Activated CD8-positive, alpha-beta T cell treated with anti-CD3 and anti-CD28 coated beads, Interleukin-2, amount 10 ng/mL, durations not matched to agents 7 days and 5 days (primary cell): ENCODE measurements at regions not wholly inside any gene's neighbourhood (a gene's known extent, or its start where the extent isn't known, plus 50 kb on each side); places are given as distances from the start of the nearest gene placed in this dataset.
"Not testable (repeated sequence)": the region's sequence is repeated elsewhere in the genome, so short reads cannot be mapped to it uniquely, and the experiment has no call there.

ENCODE experiments used
- ATAC-seq: fragments of 150-1000 bp; cut with Tn5 transposase; one replicate; pipeline ENCODE4 v1.10.0; 2021; ENCODE audit warnings: moderate library complexity
- CTCF ChIA-PET: fragments of 350-600 bp; sonication (Branson Sonifier 250); formaldehyde crosslinking; loops from one replicate; lab custom pipeline; 2021; ENCODE audit warnings: antibody characterized with exemption; lab: Charles Lee
- POLR2A ChIA-PET: fragments of 350-600 bp; sonication (Branson Sonifier 250); formaldehyde crosslinking; loops from one replicate; lab custom pipeline; 2021; ENCODE audit warnings: antibody characterized with exemption; lab: Charles Lee
- DNase-seq: peaks from one replicate; pipeline ENCODE4 v3.0.0-alpha.2; 2020
- H3K27ac Mint-ChIP-seq: one replicate; pipeline ENCODE4 v1.8.0; 2021; ENCODE audit warnings: mild to moderate bottlenecking, mixed read lengths
- H3K27me3 Mint-ChIP-seq: one replicate; pipeline ENCODE4 v1.8.0; 2021; ENCODE audit warnings: low read depth, mixed read lengths
- H3K36me3 Mint-ChIP-seq: one replicate; pipeline ENCODE4 v1.8.0; 2021; ENCODE audit warnings: low read depth, mixed read lengths
- H3K4me1 Mint-ChIP-seq: one replicate; pipeline ENCODE4 v1.8.0; 2021; ENCODE audit warnings: low read depth, mixed read lengths
- H3K4me3 Mint-ChIP-seq: one replicate; pipeline ENCODE4 v1.8.0; 2021; ENCODE audit warnings: mild to moderate bottlenecking, mixed read lengths
- H3K9me3 Mint-ChIP-seq: one replicate; pipeline ENCODE4 v1.8.0; 2022; ENCODE audit warnings: mixed read lengths; ENCODE audit not compliant: insufficient read depth

DNA sequence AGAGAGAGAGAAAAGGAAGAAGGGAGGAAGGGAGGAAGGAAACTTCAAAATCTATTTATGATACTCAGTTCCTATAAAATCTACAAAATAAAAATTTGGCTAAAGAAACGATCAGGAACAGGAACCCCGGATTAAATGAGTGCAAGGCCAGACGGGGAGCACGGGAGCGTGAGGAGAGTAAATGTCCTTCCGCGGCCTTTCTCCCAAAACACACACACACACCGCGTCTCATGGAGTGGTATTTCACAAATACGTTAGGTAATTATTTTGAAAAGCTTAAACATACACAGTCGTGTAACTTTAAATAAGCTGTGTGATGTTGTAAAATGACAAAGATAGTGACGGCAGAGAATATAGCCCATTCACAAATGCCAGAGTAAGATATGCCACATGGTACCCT is 125.7 kb upstream of the AFDN start:
- Mint-ChIP-seq H3K27me3 (peaks cover 38% of the 10 kb centered on the region), H3K4me1 (peaks cover 30% of the 10 kb centered on the region), H3K27ac (no peak overlapping the region), H3K9me3 (no peaks in the 10 kb centered on the region), H3K4me3 (no peak overlapping the region), H3K36me3 (no peaks in the 10 kb centered on the region)
- no peak for ATAC-seq
- CTCF ChIA-PET: no interaction called here
- POLR2A ChIA-PET: no interaction called here
- no peak for DNase-seq

DNA sequence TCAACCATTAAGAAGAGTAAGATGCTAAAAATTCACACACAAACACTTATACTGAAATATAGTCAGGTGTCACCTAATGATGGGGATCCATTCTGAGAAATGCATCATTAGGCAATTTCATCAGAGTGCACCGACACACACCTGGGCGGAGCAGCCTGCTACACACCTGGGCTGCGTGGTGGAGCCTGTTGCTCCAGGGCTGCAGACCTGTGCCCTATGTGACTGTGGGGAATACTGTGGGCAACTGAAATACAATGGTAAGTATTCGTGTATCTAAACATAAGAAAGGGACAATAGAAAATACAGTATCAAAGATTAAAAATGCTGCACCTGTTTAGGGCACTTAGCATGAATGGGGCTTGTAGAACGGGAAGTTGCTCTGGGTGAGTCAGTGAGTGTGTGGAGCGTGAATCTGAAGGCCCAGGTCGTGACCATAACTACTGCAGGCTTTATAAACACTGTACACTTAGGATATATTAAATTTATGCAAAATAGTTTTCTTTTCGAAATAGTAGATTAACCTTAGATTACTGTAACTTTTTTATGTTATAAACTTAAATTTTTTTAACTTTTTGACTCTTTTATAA is 124.4 kb upstream of the AFDN start:
- peaks cover 47% of the 10 kb centered on the region for H3K27me3 Mint-ChIP-seq
- DNase-seq (no peak), ATAC-seq (no peak)
- H3K4me3 Mint-ChIP-seq: no peak overlapping the region
- peaks cover 42% of the 10 kb centered on the region for H3K4me1 Mint-ChIP-seq
- POLR2A ChIA-PET: no interaction called here
- CTCF ChIA-PET: no interaction called here
- H3K9me3 Mint-ChIP-seq: no peaks in the 10 kb centered on the region
- no peaks in the 10 kb centered on the region for H3K36me3 Mint-ChIP-seq
- peak overlapping the region; percentile 10 for H3K27ac Mint-ChIP-seq

DNA sequence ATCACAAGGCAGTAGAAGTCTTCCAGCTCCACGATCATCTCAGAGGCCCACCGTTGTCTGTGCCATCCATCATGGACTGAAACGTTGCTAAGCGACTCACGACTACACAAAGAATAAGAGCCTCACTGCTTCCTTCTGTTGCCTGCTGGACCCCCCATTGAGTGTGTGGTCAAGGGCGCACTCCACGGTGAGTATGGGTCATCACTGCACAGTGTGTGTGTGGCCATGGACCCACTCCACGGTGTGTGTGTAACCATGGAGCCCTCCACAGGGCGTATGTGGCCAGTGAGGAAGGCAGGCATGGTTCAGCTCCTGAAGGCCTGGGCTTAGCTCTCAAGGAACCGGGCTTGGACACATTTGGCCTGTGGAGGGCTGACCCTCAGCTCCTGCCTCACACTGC is 123.4 kb upstream of the AFDN start:
- H3K4me1 Mint-ChIP-seq: peaks cover 42% of the 10 kb centered on the region
- no peaks in the 10 kb centered on the region for H3K36me3 Mint-ChIP-seq
- no peaks in the 10 kb centered on the region for H3K9me3 Mint-ChIP-seq
- DNase-seq (no peak), ATAC-seq (no peak)
- ChIA-PET POLR2A (no interaction called here), CTCF (no interaction called here)
- H3K27me3 Mint-ChIP-seq: peaks cover 53% of the 10 kb centered on the region
- no peak overlapping the region for H3K27ac Mint-ChIP-seq
- no peak overlapping the region for H3K4me3 Mint-ChIP-seq

DNA sequence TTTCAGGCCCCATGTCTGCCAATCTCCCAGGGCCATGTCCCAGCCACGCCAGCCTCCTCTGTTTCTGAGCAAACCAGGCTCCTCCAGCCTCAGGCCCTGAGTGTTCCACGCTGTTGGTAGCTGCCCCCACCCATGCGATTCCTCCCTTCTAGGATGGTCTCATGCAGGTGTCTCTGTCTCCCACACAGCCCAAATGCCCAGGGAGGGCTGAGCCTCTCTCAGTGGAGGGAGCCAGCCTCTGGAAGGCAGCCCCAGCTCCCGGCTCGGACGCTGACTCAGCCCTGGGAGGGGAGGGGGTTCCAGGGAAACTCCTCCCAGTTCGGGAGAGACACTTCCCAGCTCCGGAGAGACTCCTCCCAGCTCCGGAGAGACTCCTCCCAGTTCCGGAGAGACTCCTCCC is 122.9 kb upstream of the AFDN start:
- ChIA-PET CTCF (no interaction called here), POLR2A (no interaction called here)
- H3K36me3 Mint-ChIP-seq: no peaks in the 10 kb centered on the region
- H3K9me3 Mint-ChIP-seq: no peaks in the 10 kb centered on the region
- peaks cover 42% of the 10 kb centered on the region for H3K4me1 Mint-ChIP-seq
- DNase-seq (no peak), ATAC-seq (no peak)
- H3K27ac Mint-ChIP-seq: no peak overlapping the region
- peaks cover 57% of the 10 kb centered on the region for H3K27me3 Mint-ChIP-seq
- no peak overlapping the region for H3K4me3 Mint-ChIP-seq

DNA sequence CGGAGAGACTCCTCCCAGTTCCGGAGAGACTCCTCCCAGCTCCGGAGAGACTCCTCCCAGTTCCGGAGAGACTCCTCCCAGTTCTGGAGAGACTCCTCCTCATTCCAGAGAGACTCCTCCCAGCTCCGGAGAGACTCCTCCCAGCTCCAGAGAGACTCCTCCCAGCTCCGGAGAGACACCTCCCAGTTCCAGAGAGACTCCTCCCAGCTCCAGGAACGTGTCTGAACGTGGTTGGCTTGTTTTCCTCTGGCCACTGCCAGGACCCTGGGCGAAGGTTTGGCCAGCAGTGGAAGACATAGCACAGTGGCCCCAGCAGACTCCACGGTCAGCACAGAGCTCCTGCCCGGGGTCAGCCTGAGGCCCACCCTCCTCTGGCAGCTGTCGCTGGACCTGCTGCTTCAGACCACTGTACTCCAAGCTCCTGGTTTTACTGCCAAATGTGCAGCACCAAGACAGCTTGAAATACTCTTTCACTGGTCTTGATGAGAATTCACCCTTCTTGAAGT is 122.3 kb upstream of the AFDN start:
- Mint-ChIP-seq H3K4me3 (no peak overlapping the region), H3K4me1 (peaks cover 37% of the 10 kb centered on the region), H3K36me3 (no peaks in the 10 kb centered on the region), H3K9me3 (no peaks in the 10 kb centered on the region), H3K27ac (no peak overlapping the region), H3K27me3 (peaks cover 62% of the 10 kb centered on the region)
- DNase-seq: no peak
- CTCF ChIA-PET: no interaction called here
- POLR2A ChIA-PET: no interaction called here
- no peak for ATAC-seq

DNA sequence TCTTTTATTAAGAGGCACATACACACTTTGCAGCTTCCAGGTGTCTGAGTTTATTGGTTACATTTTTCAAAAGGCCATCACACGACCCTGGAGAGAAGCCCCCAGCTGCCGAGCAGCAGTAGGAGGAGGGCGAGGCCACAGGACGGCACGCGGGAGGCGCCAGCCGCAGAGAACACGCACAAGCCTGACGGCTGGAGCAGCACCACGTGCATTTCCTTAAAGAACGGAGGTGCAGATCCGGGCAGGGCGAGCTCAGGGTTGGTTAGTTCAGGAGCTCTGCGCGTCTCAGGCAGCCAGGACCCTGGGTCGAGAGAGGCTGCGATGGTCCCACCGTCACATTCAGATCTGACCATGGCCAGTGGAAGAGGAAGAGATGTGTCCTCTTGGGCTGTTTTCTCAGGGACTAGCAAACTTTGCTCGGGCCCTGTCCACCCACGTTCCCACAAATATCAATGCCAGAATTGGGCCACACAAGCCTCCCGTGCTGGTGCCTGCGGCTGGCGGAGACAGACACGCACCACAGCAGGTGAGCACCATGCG is 121.4 kb upstream of the AFDN start:
- Mint-ChIP-seq H3K36me3 (no peaks in the 10 kb centered on the region), H3K27me3 (peaks cover 68% of the 10 kb centered on the region), H3K4me1 (peaks cover 29% of the 10 kb centered on the region), H3K4me3 (no peak overlapping the region), H3K9me3 (no peaks in the 10 kb centered on the region), H3K27ac (no peak overlapping the region)
- ChIA-PET CTCF (no interaction called here), POLR2A (no interaction called here)
- DNase-seq (no peak), ATAC-seq (no peak)

DNA sequence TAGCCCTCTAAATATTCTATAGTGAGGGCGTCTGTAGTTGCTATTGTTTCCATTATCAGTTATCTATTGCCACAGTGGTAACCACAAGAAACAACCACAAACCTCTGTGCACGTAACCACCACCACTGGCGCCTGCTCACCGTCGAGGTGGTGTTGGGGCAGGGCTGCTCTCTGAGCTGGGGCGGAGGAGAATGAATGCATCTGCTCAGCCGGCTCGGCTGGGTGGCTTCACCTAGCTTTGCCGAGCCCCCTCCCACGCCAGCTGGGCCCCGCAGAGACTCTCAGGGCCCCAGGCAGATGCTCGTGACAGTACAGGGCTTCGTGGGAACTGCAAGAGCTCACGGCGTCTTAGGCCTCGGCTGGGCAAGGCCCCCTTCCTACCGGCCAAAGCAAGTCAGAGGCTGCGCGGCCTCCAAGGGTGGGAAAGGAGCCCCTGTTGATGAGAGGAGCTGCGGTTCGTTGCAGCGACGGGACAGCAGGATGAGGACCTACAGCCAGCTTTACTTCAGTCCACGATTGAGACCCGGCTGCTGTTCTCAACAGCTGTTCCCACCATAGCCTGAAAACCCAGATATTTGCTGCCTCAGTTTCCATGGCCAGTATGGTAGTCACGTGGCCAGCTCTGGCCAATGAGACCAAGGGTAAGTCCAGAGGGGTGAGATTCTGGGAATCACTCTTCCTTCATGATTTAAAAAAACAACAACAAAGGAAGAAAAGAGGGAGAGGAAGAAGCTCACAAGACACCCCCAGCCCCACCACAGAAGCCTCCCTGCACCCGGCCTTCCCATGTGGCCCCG is 120.2 kb upstream of the AFDN start:
- ATAC-seq (peak; percentile 94), DNase-seq (peak; percentile 83)
- CTCF ChIA-PET: no interaction called here
- Mint-ChIP-seq H3K9me3 (no peaks in the 10 kb centered on the region), H3K4me3 (peak overlapping the region; percentile 55), H3K36me3 (no peaks in the 10 kb centered on the region), H3K27me3 (peaks cover 70% of the 10 kb centered on the region), H3K27ac (peak overlapping the region; percentile 74), H3K4me1 (peaks cover 26% of the 10 kb centered on the region)
- POLR2A ChIA-PET: no interaction called here

DNA sequence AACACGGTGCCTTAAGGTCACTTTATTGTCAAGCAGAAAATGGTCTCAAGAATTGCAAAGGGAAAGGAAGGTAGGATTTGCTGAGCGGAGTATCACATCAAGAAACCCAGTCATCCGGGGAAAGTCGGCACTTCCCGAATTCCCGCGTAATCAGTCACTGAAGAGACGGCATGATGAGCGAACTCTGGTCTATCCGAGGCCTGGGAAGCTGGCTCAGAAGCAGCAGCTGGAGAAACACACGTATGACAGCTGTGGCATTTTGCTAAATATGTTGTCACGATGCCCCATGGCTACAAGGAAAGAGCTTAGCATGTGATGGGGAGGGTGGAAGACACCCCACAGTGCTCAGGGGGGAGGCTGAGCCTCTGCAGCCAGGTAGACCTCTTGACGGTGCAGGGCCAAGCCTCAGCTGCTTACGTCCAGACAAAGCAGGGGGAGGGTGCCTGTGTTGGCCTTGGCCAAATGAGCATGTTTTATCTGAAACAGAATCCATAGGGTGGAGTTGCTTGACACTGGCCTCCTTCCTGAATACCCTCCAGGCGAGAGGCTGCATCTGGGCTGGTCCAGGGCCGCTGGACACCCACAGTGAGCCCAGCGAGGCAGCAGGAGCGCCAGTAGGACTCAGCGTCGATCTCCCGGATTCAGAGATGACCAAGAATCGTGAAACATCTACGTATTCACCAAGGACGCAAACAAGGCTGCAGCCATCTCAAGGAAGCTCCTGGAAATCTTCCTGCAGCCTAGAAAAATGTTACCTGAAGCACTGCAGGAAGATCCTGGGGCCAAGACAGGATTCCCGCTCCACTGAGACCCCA is 118.8 kb upstream of the AFDN start:
- Mint-ChIP-seq H3K27ac (no peak overlapping the region), H3K4me3 (no peak overlapping the region), H3K27me3 (peaks cover 75% of the 10 kb centered on the region), H3K36me3 (no peaks in the 10 kb centered on the region), H3K4me1 (peaks cover 26% of the 10 kb centered on the region), H3K9me3 (no peaks in the 10 kb centered on the region)
- ChIA-PET POLR2A (no interaction called here), CTCF (no interaction called here)
- ATAC-seq (no peak), DNase-seq (no peak)

DNA sequence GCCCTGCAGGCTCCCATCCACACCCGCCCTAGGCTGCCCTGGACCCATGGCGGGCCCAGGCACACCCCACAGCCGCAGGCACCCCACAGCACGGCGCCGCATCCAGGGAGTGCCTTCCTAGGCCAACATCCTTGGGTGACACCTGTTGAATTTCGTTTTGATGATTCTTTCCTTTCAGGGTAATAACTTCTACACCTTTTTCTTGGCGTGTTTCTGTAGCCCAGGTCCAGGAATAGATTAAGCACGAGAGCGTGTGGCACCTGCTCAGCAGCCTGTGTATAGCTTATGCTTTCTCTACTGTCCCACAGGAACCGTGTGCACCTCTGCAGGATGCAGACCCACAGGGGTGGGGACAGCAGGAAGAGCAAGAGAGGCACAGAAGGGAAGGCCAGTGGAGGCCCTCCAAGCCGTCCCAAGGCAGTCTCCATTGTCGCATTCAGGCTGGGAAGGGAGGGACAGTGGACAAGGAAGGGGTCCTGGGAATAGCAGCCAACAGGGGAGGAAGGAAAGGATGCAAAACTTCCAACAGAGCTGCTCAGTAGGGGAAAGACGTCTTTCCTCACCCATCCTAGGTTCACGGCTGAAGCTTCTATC is 118.1 kb upstream of the AFDN start:
- no peak for ATAC-seq
- peaks cover 76% of the 10 kb centered on the region for H3K27me3 Mint-ChIP-seq
- no peak overlapping the region for H3K27ac Mint-ChIP-seq
- CTCF ChIA-PET: no interaction called here
- no peak overlapping the region for H3K4me3 Mint-ChIP-seq
- DNase-seq: no peak
- H3K36me3 Mint-ChIP-seq: no peaks in the 10 kb centered on the region
- POLR2A ChIA-PET: no interaction called here
- peaks cover 26% of the 10 kb centered on the region for H3K4me1 Mint-ChIP-seq
- H3K9me3 Mint-ChIP-seq: no peaks in the 10 kb centered on the region

DNA sequence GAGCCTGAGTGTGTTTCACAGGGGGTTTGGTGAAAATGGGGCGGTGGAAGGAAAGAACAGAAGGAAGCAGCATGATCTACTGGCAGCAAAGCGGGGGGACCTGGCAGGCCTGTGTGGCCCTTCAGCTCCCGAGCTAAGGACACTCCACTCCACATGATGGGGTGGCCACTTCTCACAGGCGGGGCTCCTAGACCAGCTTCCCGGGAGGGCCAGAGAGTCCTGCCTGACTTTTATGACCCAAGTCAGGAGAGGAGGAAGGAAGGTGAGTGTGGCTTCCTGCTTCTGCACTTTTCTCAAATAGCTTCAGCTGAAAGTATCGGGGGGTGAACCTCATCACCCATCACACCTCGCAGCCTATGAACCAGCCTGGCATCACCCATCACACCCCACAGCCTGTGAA is 117.5 kb upstream of the AFDN start:
- Mint-ChIP-seq H3K4me3 (no peak overlapping the region), H3K27ac (no peak overlapping the region), H3K4me1 (peaks cover 26% of the 10 kb centered on the region), H3K36me3 (no peaks in the 10 kb centered on the region), H3K9me3 (no peaks in the 10 kb centered on the region), H3K27me3 (peaks cover 82% of the 10 kb centered on the region)
- ChIA-PET POLR2A (no interaction called here), CTCF (no interaction called here)
- ATAC-seq (no peak), DNase-seq (no peak)

DNA sequence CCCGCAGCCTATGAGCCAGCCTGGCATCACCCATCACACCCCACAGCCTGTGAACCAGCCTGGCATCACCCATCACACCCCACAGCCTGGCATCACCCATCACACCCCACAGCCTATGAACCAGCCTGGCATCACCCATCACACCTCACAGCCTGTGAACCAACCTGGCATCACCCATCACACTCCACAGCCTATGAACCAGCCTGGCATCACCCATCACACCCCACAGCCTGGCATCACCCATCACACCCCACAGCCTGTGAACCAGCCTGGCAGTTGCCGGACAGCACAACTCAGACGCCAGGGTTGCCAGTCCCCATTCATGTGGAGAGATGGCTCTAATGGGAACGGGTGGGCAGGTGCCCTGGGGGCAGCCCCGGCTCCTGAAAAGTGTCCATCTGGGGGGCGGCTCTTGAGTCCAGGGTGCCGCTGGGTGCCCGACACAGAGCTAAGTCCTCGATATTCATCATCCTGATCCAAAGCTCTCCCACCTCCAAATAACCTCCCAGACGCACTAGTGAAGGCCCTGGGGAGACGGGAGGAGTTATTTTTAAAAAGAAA is 116.9 kb upstream of the AFDN start:
- H3K27ac Mint-ChIP-seq, CTCF ChIA-PET, ATAC-seq, DNase-seq, H3K36me3 Mint-ChIP-seq, H3K9me3 Mint-ChIP-seq, H3K4me3 Mint-ChIP-seq, POLR2A ChIA-PET: not testable (repeated sequence)
- Mint-ChIP-seq H3K27me3 (peaks cover 85% of the 10 kb centered on the region), H3K4me1 (peaks cover 23% of the 10 kb centered on the region)
